ENCODE measurements at regions not wholly inside any gene's neighbourhood (a gene's known extent, or its start where the extent isn't known, plus 50 kb on each side); places are given as distances from the start of the nearest gene placed in this dataset.

- TF ChIP-seq EZH2 (IDR thresholded peaks at IDR 0.05; ENCODE audit: low read length) (no peak), CTCF (optimal IDR thresholded peaks at IDR 0.05 in 1 of 3, IDR thresholded peaks at IDR 0.05 in 1 of 3, conservative IDR thresholded peaks at IDR 0.05 in 1 of 3; ENCODE audit: extremely low read depth in 1 of 3, insufficient read depth in 2 of 3, low read length in 3 of 3) (no peak)
Measured at GRCh38 chr17:71395901-71396300, 724.9 kb upstream of the SOX9 start.

All from keratinocyte (primary cell).